Uterus (tissue), 3 donors: ENCODE measurements at regions not wholly inside any gene's neighbourhood (a gene's known extent, or its start where the extent isn't known, plus 50 kb on each side); places are given as distances from the start of the nearest gene placed in this dataset.
"Not testable (repeated sequence)": the region's sequence is repeated elsewhere in the genome, so short reads cannot be mapped to it uniquely, and the experiment has no call there.

Source experiments
- DNase-seq, 2 donors: peaks; one replicate each; pipeline ENCODE4 v3.0.0-alpha.2; 2019 to 2020
- H3K27ac ChIP-seq, 2 donors: fragments of 200-600 bp; sonication (generic); 1 replicate in 1 of 2; 2 replicates in 1 of 2; pipeline ENCODE4 v1.5.1; 2016 to 2018
- H3K27me3 ChIP-seq, 2 donors: fragments of 200-600 bp; sonication (generic); one replicate each; pipeline ENCODE4 v1.5.1; 2018 to 2019; ENCODE audit warnings: control low read depth in 1 of 2
- H3K36me3 ChIP-seq, 2 donors: fragments of 200-600 bp; sonication (generic); one replicate each; pipeline ENCODE4 v1.5.1; 2019; ENCODE audit warnings: control low read depth in 1 of 2
- H3K4me1 ChIP-seq, 2 donors: fragments of 200-600 bp; sonication (generic); one replicate each; pipeline ENCODE4 v1.5.1; 2018 to 2019; ENCODE audit warnings: control low read depth in 1 of 2
- H3K4me3 ChIP-seq, 2 donors: fragments of 200-600 bp; sonication (generic); 1 replicate in 1 of 2; 2 replicates in 1 of 2; pipeline ENCODE4 v1.5.1; 2018 to 2019; ENCODE audit warnings: mild to moderate bottlenecking in 1 of 2
- H3K9me3 ChIP-seq, 2 donors: fragments of 200-600 bp; sonication (generic); one replicate each; pipeline ENCODE4 v1.5.1; 2019; ENCODE audit warnings: control low read depth in 1 of 2
- POLR2A ChIP-seq, 2 donors: fragments of 450-650 bp; IDR thresholded peaks; one replicate each; pipeline ENCODE4 v1.6.1; 2016; ENCODE audit warnings: antibody characterized with exemption in 2 of 2, mild to moderate bottlenecking in 1 of 2, moderate library complexity in 1 of 2
- intact Hi-C: fragments of 100-400 bp; cut with DNase I; formaldehyde crosslinking; loops from one replicate; pipeline ENCODE4 v1.15.1; 2023; ENCODE audit warnings: low total_unique reads
- TF ChIP-seq, protein P1 (sequence below), 4 experiments: fragments of 200-600 bp in 2 of 4; fragments of 450-650 bp in 2 of 4; sonication (generic) in 2 of 4; IDR thresholded peaks; one replicate each; pipeline ENCODE4 v1.5.1; 2016 to 2019; ENCODE audit warnings: antibody characterized with exemption in 4 of 4, mild to moderate bottlenecking in 2 of 4, moderate library complexity in 1 of 4
- donor health status: DM: yes; HTN: yes; CAD: no.

DNA sequence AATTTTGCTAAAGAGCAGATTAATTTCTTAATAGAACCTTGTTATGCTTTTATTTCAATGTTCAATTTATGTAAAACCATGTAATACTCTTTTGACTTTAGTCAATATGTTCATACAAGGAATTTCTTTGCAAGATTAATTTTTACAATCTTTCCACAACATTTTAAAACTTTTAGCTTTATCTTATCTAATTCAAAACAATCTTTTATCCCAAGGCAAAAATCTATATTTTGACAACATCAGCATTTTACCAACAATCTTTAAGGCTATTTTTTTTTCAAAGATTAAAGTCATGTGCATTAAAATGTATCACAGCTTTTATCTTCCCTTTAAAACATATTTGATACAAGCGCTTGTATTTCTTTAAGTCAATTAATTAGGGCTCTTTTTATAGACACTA lies 914.7 kb downstream of the PLOD2 start:
- Histone ChIP-seq H3K9me3 (no peaks in the 10 kb centered on the region), H3K4me3 (no peak overlapping the region), H3K27ac (no peak overlapping the region), H3K36me3 (no peaks in the 10 kb centered on the region), H3K27me3 (no peaks in the 10 kb centered on the region), H3K4me1 (no peaks in the 10 kb centered on the region)
- intact Hi-C loops = no loop called here
- DNase-seq = no peak
- TF ChIP-seq, protein P1, sequence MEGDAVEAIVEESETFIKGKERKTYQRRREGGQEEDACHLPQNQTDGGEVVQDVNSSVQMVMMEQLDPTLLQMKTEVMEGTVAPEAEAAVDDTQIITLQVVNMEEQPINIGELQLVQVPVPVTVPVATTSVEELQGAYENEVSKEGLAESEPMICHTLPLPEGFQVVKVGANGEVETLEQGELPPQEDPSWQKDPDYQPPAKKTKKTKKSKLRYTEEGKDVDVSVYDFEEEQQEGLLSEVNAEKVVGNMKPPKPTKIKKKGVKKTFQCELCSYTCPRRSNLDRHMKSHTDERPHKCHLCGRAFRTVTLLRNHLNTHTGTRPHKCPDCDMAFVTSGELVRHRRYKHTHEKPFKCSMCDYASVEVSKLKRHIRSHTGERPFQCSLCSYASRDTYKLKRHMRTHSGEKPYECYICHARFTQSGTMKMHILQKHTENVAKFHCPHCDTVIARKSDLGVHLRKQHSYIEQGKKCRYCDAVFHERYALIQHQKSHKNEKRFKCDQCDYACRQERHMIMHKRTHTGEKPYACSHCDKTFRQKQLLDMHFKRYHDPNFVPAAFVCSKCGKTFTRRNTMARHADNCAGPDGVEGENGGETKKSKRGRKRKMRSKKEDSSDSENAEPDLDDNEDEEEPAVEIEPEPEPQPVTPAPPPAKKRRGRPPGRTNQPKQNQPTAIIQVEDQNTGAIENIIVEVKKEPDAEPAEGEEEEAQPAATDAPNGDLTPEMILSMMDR (IDR thresholded peaks at IDR 0.05) = no peak
- TF ChIP-seq POLR2A (IDR thresholded peaks at IDR 0.05) = no peak

DNA sequence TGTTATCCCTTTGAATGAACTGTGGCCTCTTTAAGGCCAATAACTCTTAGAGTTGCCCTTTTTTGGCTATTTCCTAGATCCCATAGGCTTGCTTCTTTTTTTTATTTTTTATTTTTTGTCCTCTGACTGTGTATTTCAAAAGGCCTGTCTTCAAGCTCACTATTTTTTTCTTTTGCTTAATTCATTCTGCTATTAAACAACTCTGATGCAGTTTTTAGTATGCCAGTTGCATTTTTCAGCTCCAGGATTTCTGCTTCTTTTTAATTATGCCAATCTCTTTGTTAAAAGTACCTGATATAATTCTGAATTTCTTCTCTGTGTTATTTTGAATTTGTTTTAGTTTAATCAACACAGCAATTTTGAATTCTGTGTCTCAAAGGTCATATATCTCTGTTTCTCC lies 912.1 kb downstream of the PLOD2 start:
- TF ChIP-seq, protein P1 (IDR thresholded peaks at IDR 0.05) = no peak
- no peak for TF ChIP-seq POLR2A (IDR thresholded peaks at IDR 0.05)
- H3K9me3 ChIP-seq = no peaks in the 10 kb centered on the region
- intact Hi-C loops = no loop called here

DNA sequence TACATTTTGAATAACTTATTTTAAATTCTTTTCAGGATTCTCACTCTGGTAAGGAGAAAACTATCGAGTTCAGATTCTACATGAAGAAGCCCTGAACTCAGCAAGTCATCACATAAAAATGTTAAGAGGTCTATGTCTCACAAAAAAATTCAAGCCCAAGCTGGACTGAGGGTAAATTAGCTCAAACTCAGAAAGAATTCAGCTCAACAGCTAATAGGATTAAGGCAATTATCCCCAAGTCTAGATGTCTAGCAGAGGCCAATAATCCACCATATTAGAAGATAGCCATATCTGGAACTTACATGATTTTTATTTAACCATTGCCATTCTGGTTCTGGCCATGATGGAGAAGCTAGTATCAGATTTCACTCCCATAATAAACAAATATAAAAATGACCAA lies 909.7 kb downstream of the PLOD2 start:
- H3K4me1 ChIP-seq = no peaks in the 10 kb centered on the region
- TF ChIP-seq, protein P1 (IDR thresholded peaks at IDR 0.05) = no peak
- no peak for TF ChIP-seq POLR2A (IDR thresholded peaks at IDR 0.05)
- H3K9me3 ChIP-seq = no peaks in the 10 kb centered on the region
- no peak for DNase-seq
- no peaks in the 10 kb centered on the region for H3K36me3 ChIP-seq
- no peaks in the 10 kb centered on the region for H3K27me3 ChIP-seq
- intact Hi-C loops = no loop called here
- H3K4me3 ChIP-seq = no peak overlapping the region
- H3K27ac ChIP-seq = no peak overlapping the region

More for the DNA sequence above, 912.1 kb downstream of the PLOD2 start:
- no peak for DNase-seq
- Histone ChIP-seq H3K4me1 (no peaks in the 10 kb centered on the region), H3K27ac (no peak overlapping the region), H3K4me3 (no peak overlapping the region), H3K27me3 (no peaks in the 10 kb centered on the region), H3K36me3 (no peaks in the 10 kb centered on the region)

DNA sequence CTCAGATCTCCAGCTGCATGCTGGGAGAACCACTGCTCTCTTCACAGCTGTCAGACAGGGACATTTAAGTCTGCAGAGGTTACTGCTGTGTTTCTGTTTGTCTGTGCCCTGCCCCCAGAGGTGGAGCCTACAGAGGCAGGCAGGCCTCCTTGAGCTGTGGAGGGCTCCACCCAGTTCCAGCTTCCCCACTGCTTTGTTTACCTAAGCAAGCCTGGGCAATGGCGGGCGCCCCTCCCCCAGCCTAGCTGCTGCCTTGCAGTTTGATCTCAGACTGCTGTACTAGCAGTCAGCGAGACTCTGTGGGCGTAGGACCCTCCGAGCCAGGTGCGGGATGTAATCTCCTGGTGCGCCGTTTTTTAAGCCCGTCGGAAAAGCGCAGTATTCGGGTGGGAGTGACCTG lies 903.0 kb downstream of the PLOD2 start:
- H3K4me3 ChIP-seq, H3K36me3 ChIP-seq, H3K27ac ChIP-seq, H3K4me1 ChIP-seq, DNase-seq, H3K27me3 ChIP-seq, H3K9me3 ChIP-seq, intact Hi-C loops: not testable (repeated sequence)

DNA sequence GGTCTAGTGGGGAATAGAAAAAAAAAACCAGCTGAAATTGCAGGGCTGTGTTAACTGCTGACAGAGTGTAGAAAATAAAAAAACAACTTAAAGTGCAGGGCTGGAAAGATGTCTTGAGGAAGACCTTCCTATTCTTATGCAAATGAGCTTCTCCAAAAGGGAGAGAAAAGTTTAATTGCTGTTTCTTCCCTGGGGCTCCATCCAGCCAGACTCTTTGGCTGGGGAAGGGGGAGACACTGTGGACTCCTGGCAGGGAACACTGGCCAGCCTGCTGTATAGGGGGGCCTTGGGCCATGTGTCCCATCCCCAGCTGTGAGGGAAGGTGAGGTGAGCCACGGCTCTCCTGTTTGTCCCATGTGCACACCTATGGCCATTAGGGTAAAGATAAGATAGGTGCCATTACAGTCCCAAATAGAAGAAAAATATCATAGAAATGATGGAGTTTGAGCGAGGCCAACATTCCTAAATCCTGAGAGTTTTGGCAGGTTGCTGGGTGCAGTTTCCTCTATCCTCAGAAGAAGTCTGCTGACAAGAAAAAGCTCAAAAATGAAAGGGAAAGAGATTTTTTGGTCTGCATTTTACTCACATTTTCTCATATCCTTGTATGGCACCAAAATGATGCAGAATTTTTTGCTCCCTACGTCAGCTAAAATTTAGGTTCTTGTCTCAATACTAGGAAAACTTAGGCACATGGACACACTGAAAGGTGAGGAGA lies 901.7 kb downstream of the PLOD2 start:
- Histone ChIP-seq H3K36me3 (no peaks in the 10 kb centered on the region), H3K4me1 (no peaks in the 10 kb centered on the region), H3K4me3 (no peak overlapping the region), H3K9me3 (no peaks in the 10 kb centered on the region), H3K27ac (no peak overlapping the region), H3K27me3 (no peaks in the 10 kb centered on the region)
- TF ChIP-seq, protein P1 (IDR thresholded peaks at IDR 0.05) = no peak
- TF ChIP-seq POLR2A (IDR thresholded peaks at IDR 0.05) = no peak
- no peak for DNase-seq
- intact Hi-C loops = no loop called here

DNA sequence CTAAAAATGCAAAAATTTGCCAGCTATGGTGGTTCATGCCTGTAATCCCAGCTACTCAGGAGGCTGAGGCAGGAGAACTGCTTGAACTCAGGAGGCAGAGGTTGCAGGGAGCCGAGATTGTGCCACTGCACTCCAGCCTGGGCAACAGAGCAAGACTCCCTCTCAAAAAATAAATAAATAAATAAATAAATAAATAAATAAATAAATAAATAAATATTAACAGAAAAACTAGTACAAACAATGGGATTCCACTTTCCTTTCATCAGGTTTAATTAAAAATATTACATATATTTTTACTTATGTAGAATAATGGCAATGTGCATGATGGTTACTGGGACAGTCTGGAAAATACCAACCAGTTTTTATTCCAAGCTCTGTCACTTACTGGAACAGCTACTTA lies 897.5 kb downstream of the PLOD2 start:
- H3K27ac ChIP-seq, H3K4me3 ChIP-seq, H3K27me3 ChIP-seq, H3K9me3 ChIP-seq, H3K4me1 ChIP-seq, H3K36me3 ChIP-seq, DNase-seq, intact Hi-C loops: not testable (repeated sequence)
